Esophagus (tissue), 2 donors: ENCODE measurements at regions not wholly inside any gene's neighbourhood (a gene's known extent, or its start where the extent isn't known, plus 50 kb on each side); places are given as distances from the start of the nearest gene placed in this dataset.

Source experiments
- H3K27ac ChIP-seq, 2 donors: one replicate each; pipeline ENCODE4 v1.5.1; 2013; ENCODE audit warnings: low read depth in 2 of 2, mild to moderate bottlenecking in 2 of 2, inconsistent platforms in 1 of 2, low read length in 1 of 2, moderate library complexity in 1 of 2
- H3K27me3 ChIP-seq, 2 donors: one replicate each; pipeline ENCODE4 v1.6.1; 2013; ENCODE audit warnings: low read length in 2 of 2, control low read depth in 1 of 2, mild to moderate bottlenecking in 1 of 2; ENCODE audit not compliant: insufficient read depth in 2 of 2, control insufficient read depth in 1 of 2
- H3K36me3 ChIP-seq, 2 donors: one replicate each; pipeline ENCODE4 v1.6.1; 2013; ENCODE audit warnings: low read length in 1 of 2; ENCODE audit not compliant: control insufficient read depth in 2 of 2, insufficient read depth in 2 of 2
- H3K4me1 ChIP-seq, 2 donors: one replicate each; pipeline ENCODE4 v1.6.1; 2013; ENCODE audit warnings: low read length in 1 of 2; ENCODE audit not compliant: control insufficient read depth in 2 of 2, insufficient read depth in 2 of 2
- H3K4me3 ChIP-seq, 2 donors: one replicate each; pipeline ENCODE4 v1.5.1; 2013; ENCODE audit warnings: low read length in 2 of 2, mild to moderate bottlenecking in 2 of 2, low read depth in 1 of 2, moderate library complexity in 1 of 2
- H3K9me3 ChIP-seq, 2 donors: one replicate each; pipeline ENCODE4 v1.6.1; 2013; ENCODE audit warnings: mild to moderate bottlenecking in 2 of 2, low read depth in 1 of 2, low read length in 1 of 2, moderate library complexity in 1 of 2; ENCODE audit not compliant: control insufficient read depth in 2 of 2, insufficient read depth in 1 of 2
- WGBS, 2 donors: extraction: QIAGEN DNeasy Blood & Tissue Kit; methylation state at CpG; one replicate each; pipeline ENCODE4 v1.1.7; 2013; 5-methylcytosine and 5-hydroxymethylcytosine counted together
- donor health status: healthy with polysubstance abuse.
- donor health status: Bipolar disorder and iron deficiency.

DNA sequence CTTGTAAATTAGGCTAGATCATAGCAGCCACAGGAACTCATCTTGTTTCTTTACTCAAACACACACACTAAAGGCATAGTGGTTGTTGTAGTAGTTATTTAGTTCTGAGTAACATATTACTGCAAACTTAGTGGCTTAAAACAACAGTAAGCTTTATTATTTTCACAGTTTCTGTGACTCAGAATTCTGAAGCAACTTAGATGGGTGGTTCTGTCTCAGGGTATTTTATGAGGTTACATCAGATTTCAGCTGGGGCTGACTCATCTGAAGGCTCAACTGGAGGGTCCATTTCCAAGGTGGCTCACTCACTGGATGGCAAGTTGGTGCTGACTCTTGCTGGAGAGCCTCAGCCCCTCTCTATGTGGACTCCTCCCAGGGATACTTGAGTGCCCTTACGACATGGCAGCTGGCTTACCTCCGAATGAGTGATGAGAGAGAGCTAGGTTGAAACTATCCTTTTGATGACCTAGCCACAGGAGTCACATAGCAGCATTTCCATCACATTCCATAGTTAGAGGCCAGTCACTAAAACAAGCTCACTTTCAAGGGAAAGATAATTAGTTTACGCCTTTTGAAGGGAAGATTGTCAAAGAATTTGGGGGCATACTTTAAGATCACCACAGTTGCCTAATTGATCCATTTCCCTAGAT is 101.0 kb upstream of the PRNP start:
- no peaks in the 10 kb centered on the region for H3K9me3 ChIP-seq
- WGBS, 2 donors, result 76 to 83% methylated on average over 3 of the region's 3 CpGs
- no peak overlapping the region for H3K27ac ChIP-seq
- H3K4me1 ChIP-seq, result no peaks in the 10 kb centered on the region
- H3K4me3 ChIP-seq, result no peak overlapping the region
- peaks cover 0 to 1% of the 10 kb centered on the region in 2 donors for H3K27me3 ChIP-seq
- H3K36me3 ChIP-seq, result no peaks in the 10 kb centered on the region

DNA sequence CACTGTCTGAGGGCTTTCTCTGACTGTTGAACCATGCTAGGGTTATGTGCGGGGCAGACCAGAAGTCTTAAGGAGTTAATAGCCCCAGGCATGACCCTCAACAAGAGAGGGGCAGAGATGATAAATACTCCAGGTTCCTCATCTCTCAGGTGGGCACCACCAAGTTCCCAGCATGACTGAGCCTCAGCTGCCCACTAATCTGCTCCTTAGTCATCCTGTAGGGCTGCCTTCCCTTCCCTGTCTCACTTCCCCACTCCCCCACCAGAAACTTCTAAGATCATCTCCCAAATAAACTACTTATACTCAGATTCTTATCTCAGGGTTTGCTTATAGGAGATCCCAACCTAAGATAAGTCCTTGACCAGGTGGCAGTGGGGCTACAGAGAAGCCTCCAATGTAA is 101.7 kb upstream of the PRNP start:
- no peaks in the 10 kb centered on the region for H3K9me3 ChIP-seq
- 91 to 98% methylated on average over 1 of the region's 1 CpG for WGBS, 2 donors
- H3K27ac ChIP-seq, result no peak overlapping the region
- no peaks in the 10 kb centered on the region for H3K27me3 ChIP-seq
- no peaks in the 10 kb centered on the region for H3K36me3 ChIP-seq
- no peak overlapping the region for H3K4me3 ChIP-seq
- H3K4me1 ChIP-seq, result no peaks in the 10 kb centered on the region

DNA sequence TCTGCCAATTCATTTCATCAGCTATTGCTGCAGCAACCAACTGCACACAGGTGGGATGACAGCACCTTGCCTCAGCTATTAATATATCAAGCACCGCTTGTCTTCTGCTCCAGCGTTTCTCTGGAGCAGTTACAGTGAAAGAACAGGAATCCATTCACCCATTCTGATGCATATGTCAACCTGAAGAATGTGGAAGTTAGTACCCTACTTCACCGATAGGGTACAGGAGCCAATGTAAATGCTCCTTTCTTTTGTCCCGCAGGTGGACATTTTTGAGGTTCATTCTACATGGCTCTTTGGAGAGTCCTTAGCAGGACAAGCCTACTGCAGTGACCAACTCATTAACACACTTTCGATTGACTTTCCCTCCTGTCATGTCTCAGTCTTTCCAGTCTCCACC is 104.4 kb upstream of the PRNP start:
- Histone ChIP-seq H3K27ac (no peak overlapping the region), H3K36me3 (no peaks in the 10 kb centered on the region), H3K9me3 (no peaks in the 10 kb centered on the region), H3K4me3 (no peak overlapping the region), H3K4me1 (no peaks in the 10 kb centered on the region), H3K27me3 (no peaks in the 10 kb centered on the region)
- WGBS, 2 donors, result 62 to 67% methylated on average over 5 of the region's 5 CpGs

- Histone ChIP-seq H3K4me3 (no peak overlapping the region), H3K27ac (no peak overlapping the region), H3K4me1 (no peaks in the 10 kb centered on the region), H3K36me3 (no peaks in the 10 kb centered on the region), H3K27me3 (no peaks in the 10 kb centered on the region), H3K9me3 (no peaks in the 10 kb centered on the region)
- WGBS, 2 donors, result 72 to 74% methylated on average over 1 of the region's 1 CpG
Observed at GRCh38 chr20:4578375-4578774, 107.9 kb upstream of the PRNP start.

GRCh38 chr20:4574356-4574690 is 111.9 kb upstream of the PRNP start:
- H3K27me3 ChIP-seq, result no peaks in the 10 kb centered on the region
- no peak overlapping the region for H3K4me3 ChIP-seq
- H3K4me1 ChIP-seq, result no peaks in the 10 kb centered on the region
- H3K36me3 ChIP-seq, result no peaks in the 10 kb centered on the region
- no peaks in the 10 kb centered on the region for H3K9me3 ChIP-seq
- no peak overlapping the region for H3K27ac ChIP-seq
- WGBS, 2 donors, result 56 to 66% methylated on average over 3 of the region's 3 CpGs

GRCh38 chr20:4573564-4574355 is 112.5 kb upstream of the PRNP start:
- WGBS, 2 donors, result 26 to 29% methylated on average over 8 of the region's 8 CpGs
- H3K4me1 ChIP-seq, result no peaks in the 10 kb centered on the region

DNA sequence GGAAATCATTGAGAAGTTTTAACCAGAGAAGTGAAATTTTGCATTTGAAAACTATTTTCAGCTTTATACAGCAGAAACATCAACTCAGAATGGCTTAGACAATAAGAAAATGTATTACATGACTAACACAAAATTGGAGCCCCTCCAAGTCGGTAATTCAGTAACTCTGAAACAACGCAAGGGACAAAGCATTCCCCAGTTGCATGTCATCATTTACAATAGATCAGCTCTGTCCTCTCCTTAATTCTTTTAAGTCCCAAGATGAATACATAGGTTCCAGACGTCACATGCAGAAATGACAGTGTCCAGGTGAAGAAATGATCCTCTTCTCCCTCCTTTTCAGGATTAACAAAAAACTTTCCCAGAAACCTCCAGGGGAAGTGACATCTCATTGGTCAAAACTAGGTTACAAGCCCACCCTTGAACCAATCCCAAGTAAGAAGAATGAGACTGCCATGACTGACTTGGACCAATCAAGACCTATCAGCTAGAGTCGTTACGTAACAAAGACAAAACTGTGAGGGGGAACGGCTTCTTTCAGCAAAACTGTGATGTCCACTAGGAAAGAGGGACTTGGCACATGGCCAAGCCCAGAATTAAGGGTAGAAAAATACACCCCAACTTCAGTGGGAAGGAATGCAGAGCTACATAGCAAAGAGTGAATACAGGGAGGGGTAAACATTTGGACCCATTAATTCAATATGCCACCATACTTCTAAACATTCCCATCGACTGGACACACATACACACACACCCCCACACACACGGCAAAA is 114.3 kb upstream of the PRNP start:
- Histone ChIP-seq H3K27ac (no peak overlapping the region), H3K4me1 (no peaks in the 10 kb centered on the region), H3K27me3 (peaks cover 0 to 3% of the 10 kb centered on the region in 2 donors), H3K9me3 (no peaks in the 10 kb centered on the region), H3K4me3 (no peak overlapping the region), H3K36me3 (no peaks in the 10 kb centered on the region)
- 68 to 69% methylated on average over 8 of the region's 8 CpGs for WGBS, 2 donors

More at GRCh38 chr20:4573564-4574355, 112.5 kb upstream of the PRNP start:
- H3K27me3 ChIP-seq, result no peaks in the 10 kb centered on the region
- no peak overlapping the region for H3K27ac ChIP-seq
- H3K36me3 ChIP-seq, result no peaks in the 10 kb centered on the region
- no peak overlapping the region for H3K4me3 ChIP-seq
- no peaks in the 10 kb centered on the region for H3K9me3 ChIP-seq

- peaks cover 0 to 3% of the 10 kb centered on the region in 2 donors for H3K27me3 ChIP-seq
- H3K4me3 ChIP-seq, result no peak overlapping the region
- H3K4me1 ChIP-seq, result no peaks in the 10 kb centered on the region
- no peaks in the 10 kb centered on the region for H3K36me3 ChIP-seq
- H3K9me3 ChIP-seq, result no peaks in the 10 kb centered on the region
- WGBS, 2 donors, result 69 to 79% methylated on average over 3 of the region's 3 CpGs
- no peak overlapping the region for H3K27ac ChIP-seq
Observed at GRCh38 chr20:4569865-4570264, 116.4 kb upstream of the PRNP start.

DNA sequence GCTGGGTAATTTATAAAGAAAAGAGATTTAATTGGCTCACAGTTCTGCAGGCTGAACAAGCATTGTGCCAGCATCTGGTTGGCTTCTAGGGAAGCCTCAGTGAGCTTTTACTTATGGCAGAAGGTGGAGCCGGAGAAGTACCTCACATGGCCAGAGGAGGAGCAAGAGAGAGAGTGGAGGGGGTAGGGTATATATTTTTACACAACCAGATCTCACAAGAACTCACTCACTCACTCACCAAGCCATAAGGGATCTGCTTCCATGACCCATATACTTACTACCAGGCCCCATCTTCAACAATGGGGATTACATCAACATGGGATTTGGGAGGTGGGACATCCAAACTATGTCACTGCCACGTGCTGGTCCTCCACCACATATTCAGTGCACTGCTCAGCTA is 117.2 kb upstream of the PRNP start:
- H3K4me3 ChIP-seq, result no peak overlapping the region
- H3K36me3 ChIP-seq, result no peaks in the 10 kb centered on the region
- H3K4me1 ChIP-seq, result no peaks in the 10 kb centered on the region
- H3K9me3 ChIP-seq, result no peaks in the 10 kb centered on the region
- peaks cover 0 to 3% of the 10 kb centered on the region in 2 donors for H3K27me3 ChIP-seq
- WGBS, 2 donors, result 77 to 78% methylated on average over 2 of the region's 2 CpGs
- no peak overlapping the region for H3K27ac ChIP-seq
